GM18909 (cell line): ENCODE measurements at regions not wholly inside any gene's neighbourhood (a gene's known extent, or its start where the extent isn't known, plus 50 kb on each side); places are given as distances from the start of the nearest gene placed in this dataset.
A peak's percentile ranks its signal among the peaks of the same experiment; 100 is the strongest.
"Not testable (repeated sequence)": the region's sequence is repeated elsewhere in the genome, so short reads cannot be mapped to it uniquely, and the experiment has no call there.

ENCODE experiments used
- ATAC-seq: cut with Tn5 transposase; IDR thresholded peaks from one replicate; pipeline ENCODE4 v1.9.1; 2021; ENCODE audit warnings: mild to moderate bottlenecking; ENCODE audit not compliant: unreplicated experiment, poor library complexity

DNA sequence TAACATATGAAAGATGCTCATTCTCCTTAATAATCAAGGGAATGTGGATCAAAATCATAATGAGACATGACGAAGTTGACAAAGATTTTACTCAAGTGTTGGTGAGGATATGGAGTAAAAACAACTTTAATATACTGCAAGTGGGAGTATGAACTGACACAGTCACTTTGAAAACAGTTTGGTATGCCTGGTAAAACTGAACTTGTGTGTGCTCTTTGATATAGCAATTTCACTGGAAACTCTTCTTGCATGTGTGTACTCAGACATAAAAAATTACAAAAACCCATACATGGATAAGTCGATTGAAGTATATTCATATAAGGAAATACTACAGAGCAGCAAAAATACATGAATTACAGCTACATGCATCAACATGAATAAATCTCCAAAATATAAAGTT is 182.5 kb downstream of the NFKBIZ start:
- ATAC-seq = no peak

DNA sequence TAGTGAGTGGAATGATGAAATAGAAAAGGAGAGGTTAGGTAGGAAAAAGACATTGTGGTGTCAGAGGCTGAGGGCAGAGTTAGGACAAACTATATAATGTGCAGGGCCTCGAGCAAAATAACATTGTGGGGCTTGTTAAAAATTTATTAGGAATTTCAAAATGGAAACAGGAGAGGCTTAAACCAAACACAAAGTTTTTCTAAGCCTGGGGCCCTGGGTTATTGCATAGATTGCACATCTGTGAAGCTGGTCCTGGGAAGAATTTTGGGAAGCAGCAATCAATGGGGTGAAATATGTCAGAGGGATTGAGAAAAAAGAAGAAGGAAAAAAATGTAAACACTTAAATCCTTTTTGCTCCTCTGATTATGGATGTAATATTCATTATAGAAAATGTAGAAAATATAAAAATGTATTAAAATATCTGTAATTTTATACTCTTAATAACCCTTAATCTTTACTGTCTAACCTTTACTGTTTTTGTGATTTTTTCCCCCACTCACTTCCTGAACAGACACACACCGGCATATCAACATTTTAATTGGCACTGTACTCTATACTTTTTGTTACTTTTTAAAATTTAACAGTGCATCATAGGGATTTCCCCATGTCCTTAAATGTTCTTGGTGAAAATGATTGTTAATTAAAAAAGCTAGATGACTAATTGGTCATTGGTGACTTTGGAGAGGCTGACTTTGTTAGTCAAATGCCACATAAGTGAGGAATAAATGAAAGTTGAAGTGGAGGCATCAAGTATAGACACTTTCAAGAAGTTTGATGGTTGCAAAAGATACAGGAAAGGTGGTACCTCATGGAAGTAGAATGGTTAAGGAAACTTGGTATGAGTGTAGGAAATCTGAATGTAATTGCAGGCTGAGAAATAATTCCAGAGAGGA is 183.4 kb downstream of the NFKBIZ start:
- no peak for ATAC-seq

DNA sequence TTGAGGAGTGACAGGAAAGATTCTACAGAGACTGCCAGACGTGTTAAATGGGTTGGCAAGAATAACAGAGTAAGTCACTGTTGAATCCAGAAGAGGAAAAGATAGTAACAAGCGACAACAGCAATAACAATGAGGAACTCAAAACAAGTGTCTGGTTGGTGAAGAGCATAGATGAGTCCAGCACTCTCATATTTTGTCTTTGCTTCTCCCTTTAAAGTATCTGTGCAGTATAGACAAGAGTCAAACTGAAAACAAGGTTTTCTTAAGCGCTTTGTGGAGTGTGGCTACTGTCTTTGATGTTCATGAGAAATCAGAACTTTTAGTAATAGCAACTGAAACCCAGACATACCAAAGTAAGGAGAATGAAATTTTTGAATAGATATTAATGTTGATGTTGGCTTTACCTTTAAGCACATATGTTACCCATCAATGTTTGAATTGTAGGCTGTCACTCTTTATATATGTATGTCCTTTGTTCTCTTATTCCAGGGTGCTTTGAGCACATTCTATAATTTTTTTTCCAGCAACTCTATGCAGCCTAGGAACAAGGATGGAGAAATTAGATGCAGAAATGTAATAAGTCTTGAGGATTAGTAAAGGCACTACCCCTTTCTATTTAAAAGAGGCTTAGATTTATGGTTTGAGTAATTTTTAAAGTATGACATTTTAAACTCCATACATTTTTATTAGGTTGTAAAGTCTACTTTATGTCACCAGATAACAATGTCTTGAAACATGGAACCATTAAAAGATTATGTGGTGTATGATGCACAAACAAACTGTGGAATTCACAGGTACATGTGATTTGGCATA is 185.5 kb downstream of the NFKBIZ start:
- no peak for ATAC-seq

DNA sequence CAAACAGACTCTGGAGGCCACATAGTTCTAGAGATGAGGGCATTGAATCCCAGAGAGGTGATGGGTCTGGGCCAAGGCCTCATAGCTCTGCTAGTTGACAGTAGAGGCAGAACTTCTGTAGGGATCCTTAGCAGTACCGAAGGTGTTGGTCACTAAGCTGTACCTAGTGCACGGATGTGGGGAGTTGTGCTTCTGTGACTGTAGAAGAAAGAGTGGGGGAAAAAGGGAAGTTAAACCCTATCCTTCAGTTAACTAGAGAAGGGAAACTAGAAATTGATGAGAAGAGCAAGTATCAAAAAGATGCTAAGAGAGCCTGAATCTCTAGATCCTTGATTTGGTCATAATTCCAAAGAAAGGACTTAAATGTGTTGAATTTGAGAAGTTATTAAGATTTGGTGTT is 186.7 kb downstream of the NFKBIZ start:
- peak; percentile 58 for ATAC-seq

DNA sequence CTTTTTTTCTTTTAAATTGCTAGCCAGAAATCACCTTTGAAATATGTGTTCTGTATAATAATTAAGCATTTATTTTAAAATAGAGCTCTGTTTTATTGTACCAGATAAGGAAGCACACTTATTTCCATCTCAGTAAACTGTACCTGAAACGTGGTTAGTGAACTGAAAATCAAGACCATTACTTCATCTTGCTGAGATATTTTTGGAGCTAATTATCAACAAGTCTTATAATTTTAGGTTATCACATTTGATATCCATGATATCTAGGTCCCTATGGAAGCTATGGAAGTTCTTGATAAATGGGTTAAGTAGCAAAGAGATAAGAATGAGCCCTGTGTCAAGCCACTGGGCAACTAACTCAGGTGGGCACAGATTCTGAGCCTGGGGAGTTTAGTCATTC is 187.2 kb downstream of the NFKBIZ start:
- ATAC-seq = no peak

DNA sequence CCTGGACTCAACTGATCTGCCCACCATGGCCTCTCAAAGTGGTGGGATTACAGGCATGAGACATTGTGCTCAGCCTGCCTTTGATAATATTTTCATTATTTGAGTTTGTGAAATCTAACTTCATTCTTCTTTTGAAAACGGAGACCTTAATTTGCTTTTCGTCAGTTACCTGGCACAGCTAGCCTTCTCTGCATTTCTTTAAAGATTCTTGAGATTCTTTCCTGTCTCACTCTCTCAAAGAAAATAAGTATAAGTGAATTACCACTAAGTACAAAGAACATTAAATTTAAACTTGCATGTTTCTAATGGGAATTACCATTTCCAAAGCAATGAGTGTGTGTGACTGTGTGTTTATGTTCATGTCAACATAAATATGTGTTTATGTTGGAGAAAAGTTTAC is 187.9 kb downstream of the NFKBIZ start:
- ATAC-seq = no peak

DNA sequence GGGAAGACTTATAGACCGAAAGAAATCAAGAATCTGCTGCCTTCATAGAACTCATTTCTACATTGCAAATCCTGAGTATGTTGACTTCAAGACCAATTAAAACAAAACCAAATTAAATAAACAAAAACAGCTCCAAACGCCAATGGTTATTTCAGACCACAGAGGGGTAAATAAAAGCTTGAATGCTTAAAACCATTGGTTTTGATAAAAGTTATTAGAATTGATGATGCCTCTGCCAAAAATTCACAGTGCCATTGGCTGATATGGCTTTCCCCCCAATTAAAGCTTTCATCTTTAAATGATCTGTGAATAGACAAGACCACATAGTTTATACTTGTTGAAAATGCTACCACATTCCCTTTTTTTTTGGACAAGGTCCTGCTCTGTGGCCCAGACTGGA is 188.5 kb downstream of the NFKBIZ start:
- ATAC-seq = no peak

DNA sequence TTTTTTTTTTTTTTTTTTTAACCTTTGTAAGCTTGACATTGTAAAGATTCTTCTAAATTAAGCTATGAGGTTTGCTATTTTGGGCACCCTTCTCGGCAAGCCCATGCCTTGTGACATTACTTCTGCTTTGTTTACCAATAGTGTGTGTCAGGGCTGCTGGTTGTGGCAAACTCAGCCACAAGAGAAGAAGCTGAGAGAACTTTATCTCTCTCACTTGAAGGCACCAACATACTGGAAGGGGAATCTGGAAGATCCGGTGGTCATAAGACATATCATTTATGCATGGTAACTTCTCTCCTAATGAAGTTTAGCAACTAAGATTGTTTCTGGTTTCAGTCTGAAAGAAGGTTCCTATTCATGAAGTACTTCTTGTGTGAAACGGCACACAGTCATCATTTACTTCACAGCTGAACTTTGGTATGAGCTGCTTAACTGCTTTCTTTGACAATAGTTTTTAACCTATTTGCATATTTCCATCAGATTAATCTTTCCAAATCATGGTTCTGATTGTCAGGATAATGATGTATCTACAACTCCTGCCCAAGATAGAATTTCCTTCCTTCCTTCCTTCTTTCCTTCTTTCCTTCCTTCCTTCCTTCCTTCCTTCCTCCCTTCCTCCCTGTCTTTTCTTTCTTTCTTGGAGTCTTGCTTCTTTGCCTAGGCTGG is 189.3 kb downstream of the NFKBIZ start:
- ATAC-seq = peak; percentile 87

DNA sequence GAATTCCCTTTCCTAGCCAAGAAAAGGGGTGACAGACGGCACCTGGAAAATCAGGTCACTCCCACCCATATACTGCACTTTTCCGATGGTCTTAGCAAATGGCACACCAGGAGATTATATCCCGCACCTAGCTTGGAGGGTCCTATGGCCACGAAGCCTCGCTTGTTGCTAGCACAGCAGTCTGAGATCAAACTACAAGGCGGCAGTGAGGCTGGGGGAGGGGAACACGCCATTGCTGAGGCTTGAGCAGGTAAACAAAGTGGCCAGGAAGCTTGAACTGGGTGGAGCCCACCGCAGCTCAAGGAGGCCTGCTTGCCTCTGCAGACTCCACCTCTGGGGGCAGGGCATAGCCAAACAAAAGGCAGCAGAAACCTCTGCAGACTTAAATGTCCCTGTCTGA is 190.8 kb downstream of the NFKBIZ start:
- ATAC-seq = not testable (repeated sequence)

DNA sequence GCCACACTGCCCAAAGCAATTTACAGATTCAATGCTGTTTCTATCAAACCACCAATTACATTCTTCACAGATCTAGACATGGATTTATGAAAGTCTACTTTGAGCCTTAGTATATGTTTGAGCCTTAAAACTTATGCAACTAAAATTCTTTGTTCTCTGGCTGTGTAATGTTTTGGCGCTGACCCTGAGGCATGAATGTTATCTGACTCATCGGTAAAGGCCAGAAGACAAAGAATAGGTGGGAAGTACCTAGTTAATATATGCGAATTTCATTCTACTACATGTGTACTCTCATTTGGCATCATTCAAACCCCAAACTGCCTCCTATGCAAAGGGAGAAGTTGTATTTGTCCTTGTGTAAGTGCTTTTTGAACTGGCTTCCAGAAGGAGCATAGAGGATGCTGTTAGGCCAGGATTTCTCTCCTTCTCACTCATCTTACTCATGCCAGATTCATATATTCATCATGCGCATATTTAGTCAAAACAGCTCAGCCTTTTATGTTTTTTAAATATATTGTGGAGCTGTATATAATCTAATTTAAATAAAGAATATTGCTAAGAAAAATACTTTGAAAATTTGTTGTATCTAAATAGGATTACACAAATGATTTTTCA is 204.2 kb downstream of the NFKBIZ start:
- ATAC-seq = no peak

DNA sequence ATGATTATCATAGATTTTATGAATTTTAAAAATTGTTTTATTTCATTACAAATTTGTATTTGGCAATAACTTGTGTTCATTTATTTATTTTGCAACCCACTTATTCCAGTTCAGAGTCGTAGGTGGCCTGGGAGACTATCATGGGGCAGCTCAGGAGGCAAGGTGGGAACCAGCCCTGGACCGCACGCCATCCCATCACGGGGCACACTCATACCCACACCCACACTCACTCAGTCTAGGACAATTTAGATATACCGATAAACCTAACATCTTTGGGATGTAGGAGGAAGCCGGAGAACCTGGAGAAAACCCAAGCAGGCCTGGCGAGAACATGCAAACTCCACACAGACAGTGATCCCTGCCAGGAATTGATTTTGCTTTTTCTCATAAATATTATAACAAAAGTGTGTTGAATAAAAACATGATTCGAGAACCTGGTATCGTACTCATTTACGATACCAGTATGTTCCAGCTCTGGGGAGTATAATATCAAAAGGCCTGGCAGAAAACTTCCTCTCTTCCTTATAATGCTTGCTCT is 205.3 kb downstream of the NFKBIZ start:
- ATAC-seq = no peak

DNA sequence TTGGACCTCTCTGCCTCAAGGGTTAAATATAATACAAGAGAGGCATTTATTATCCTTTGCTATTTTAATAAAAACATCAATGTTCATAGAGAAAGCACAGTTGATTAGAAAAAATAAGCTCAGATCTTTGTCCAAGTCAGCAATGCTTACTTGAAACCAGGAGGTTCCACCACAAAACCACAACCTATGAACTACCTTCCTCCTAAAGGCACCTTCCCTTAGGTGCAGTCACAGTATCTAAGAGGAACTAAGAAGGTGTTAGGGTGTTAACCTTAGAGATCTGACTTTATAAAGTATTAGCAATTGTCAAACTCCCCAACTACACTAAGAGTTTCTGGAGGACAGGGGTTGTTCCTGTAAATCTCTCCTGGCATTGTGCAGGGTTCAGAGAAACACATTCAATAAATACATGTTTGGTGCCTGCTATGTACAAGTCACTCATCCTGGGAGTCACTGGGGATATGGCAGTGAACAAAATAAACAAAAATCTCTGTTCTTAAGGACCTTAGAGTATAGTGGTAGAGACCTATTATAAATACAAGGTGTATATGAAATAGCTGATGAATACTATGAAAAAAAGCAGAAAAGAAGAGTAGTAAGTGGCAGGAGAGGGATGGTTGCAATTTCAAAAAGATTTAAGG is 208.6 kb downstream of the NFKBIZ start:
- ATAC-seq = peak; percentile 85

DNA sequence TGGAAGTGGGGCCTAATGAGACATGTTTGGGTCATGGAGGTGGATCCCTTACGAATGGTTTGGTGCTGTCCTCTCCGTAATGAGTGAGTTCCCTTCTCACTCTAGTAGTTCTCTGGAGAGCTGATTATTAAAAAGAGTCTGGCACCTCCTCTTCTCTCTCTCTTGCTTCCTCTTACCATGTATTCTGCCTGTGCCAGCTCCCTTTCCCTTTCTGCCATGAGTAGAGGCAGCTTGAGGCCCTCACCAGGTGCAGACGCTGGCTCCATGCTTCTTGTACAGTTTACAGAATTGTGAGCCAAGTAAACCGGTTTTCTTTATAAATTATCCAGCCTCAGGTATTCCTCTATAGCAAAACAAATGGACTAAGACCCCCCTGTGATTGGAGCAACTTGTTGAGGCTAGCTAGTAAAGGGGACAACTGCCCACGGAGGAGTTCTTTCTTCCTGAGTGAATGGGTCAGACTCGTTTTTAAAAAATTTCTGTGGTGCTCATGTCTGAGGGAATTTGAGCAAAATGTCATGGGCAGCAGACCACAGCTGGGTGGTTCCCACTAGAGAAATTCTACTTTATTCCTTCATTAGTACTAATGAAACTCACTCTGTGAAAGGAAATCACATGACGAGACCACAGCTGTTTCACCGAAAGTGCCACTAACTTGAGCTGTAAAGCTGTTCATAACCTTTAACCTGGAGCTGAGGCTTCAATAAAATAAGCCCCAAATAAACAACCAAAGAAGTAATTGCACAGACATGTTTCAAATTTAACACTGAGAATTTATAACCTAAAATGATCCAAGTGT is 210.0 kb downstream of the NFKBIZ start:
- ATAC-seq = peak; percentile 76

DNA sequence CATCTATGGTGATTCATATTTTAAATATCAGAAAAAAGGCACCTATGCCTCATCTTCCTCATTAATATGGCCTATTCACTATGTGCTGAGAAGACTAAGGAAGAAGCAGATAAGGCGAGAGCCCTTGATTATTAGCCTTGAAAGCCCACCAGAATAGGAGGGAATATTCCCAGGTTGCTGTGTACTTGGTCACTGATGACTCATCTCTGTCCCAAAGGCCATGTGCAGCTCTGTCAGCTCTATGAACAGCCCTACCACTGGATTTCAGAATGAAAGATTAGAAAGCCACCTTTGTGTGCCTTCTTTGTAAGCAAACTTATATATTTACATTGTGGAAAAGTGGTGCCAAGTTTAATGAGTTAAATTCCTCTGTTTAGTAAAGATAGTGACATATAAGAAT is 211.5 kb downstream of the NFKBIZ start:
- no peak for ATAC-seq

DNA sequence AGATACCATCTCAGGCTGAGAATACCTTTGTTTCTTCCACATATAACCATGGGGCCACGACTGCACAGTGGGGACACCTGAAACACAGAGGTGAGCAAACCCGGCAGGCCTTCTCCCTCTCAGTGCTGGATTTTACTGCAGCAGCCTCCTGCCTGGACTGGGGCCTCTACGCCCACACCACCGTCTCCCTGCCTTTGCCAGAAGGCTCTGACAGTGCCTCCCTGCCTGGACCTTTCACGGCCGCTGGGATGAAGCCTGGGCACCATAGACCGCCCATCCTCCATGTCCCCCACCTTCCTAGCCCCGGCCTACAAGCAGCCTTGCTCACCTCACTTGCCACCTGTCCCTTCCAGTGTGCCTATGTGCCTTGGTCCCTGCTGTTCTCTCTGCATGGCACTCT is 214.3 kb downstream of the NFKBIZ start:
- no peak for ATAC-seq

DNA sequence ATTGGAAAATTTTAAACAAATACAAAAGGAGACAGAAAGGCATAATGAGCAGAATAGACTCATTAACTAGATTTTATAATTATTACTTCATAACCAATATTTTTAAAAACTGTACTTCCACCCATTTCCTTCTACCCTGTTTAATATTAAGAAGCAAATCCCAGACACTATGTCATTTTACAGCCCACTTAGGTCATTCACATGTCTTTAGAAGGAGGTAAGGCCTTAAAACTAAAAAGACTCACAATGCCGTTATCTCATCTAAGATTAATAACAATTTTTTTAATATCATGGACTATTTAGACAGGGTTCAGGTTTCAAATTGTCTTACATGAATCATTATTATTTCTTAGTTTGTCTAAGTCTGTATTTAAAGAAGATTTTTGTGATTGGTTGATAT is 217.2 kb downstream of the NFKBIZ start:
- ATAC-seq = no peak

DNA sequence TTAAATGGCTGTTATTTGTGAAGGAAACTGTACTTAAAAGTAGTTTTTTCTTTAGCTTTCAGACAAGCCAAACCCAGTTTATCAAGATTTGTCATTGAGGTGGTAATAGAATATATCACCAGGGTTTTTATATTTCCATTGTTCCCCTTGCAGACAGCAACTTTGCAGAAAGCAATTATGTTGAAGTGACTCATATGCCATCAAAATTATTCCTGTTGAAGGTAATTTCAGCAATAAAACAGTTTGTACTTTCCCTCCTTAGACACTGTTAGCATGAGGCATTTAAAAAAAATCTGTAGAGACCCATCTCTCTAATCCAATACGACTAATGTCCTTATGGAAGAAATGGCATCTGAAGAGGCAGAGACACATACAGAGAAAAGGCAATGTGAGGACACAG is 219.0 kb downstream of the NFKBIZ start:
- ATAC-seq = no peak

DNA sequence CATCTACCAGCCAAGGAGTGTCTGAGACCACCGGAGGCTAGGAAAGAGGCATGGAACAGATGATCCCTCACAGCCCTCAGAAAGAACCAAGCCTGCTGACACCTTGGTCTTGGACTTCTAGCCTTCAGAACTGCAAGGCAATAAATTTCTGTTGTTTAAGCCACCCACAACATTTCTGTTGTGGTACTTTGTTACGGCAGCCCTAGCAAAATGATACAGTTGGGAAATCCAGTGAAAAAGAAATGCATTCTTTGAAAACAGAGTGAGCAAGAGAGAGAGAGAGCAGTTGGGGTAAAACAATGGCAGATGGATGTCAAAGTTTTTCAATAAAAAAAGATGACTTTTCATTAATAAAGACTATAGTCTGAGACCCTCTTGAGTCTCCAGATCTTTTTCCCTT is 219.4 kb downstream of the NFKBIZ start:
- no peak for ATAC-seq

DNA sequence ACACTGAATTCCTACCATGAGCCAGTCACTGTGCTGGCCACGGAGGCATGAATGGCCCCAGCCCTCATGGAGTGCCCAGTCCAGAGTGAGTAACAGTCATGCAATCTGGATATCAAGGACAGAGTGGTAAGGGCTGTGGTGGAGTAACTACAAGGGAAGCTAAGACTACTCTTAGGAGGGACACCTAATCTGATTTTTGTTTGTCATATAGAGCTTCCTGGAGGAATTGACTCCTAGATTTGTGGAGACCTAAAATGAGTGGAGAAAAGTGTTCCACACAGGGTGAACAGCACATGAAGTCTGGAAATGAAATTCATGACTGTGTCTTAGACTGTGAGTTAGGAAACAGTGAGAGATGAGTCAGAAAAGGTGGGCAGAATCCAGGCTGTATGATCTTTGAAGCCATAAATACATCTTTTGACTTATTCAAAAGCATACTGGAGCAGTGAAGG is 219.9 kb downstream of the NFKBIZ start:
- ATAC-seq = no peak
